Stimulated activated CD4-positive, alpha-beta T cell treated with anti-CD3 and anti-CD28 coated beads, Interleukin-1b, Interleukin-23, amount 100 ng/mL, for 1 hour (primary cell): ENCODE measurements at regions not wholly inside any gene's neighbourhood (a gene's known extent, or its start where the extent isn't known, plus 50 kb on each side); places are given as distances from the start of the nearest gene placed in this dataset.
"Not testable (repeated sequence)": the region's sequence is repeated elsewhere in the genome, so short reads cannot be mapped to it uniquely, and the experiment has no call there.

ENCODE experiments used
- DNase-seq, 2 donors: peaks; one replicate each; pipeline ENCODE4 v3.0.0-alpha.2; 2020; ENCODE audit warnings: low read depth in 2 of 2

DNA sequence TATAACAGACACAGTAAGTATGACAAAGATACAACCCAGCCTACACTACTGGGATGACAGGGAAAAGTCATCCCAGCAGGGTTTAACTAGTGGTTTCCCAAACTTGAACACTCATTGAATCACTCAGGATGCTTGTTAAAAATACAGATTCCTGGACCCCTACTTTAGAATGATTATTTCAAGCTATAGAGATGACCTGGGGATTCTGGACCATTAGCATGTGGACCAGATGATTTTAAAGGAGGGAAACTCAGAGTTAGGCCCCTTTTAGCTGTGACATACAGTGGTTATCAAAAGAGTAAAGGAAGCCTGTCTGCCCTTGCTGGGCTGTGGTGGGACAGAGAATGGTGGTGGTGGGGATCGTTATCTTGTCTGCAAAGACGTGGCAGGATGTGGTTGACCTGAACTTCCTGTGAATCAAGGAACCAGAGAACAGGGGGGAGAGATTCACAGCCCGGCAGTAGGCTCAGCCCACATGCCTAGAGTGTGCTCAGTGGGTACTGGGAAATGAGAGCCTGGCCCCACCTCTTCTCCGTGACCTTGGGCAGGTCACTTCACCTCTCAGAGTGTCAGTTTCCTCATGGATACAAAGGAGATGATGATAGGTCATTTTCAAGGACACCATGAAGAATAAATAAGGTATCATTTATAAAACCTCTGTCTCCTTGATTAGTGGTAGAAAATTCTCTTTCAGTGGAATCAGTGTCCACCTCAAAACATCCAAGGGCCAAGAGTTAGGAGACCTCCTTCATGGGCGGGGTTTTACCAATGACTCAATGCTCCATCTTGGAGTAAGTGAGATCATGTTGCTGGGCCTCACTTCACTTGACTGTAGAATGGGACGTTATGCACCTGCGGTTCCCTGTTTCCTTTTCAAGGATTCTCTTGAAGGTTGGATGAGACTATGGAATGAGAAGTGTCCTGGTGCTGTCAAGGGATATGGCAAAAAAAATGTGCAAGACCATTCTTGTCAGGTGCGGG is 306.5 kb downstream of the RPLP1 start:
- peak; percentile 55 to 71 for DNase-seq

GRCh38 chr15:69760258-69760845 is 307.7 kb downstream of the RPLP1 start:
- no peak for DNase-seq

DNA sequence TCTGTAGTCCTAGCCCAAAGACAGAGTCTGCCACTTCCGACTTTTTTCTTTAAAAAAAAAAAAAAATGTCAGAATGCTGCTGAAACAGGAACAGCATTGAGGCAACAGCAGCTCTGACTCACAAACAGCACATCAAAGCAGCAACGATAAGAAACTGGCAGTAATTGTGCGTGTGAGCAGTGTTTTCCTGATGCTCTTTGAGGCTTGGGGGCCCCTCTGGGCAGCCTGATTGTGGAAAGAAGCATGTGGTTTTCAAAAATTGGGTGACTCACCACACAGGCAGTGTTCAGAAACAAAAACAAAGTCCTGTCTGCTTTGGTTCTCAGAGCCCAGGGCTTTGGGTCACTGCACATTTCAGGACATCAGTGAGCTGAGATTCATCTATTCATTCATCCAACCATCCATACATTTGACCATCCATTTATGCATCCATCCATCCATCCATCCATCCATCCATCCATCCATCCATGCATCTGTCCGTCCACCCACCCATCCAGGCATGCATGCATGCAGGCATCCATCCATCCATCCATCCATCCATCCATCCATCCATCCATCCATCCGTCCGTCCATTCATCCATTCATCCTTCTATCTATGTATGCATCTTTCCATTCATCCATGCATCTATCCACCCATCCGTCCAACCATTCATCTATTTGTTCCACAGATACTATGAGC is 308.4 kb downstream of the RPLP1 start:
- DNase-seq, result peak; percentile 39 to 71

GRCh38 chr15:69762373-69763148 is 309.9 kb downstream of the RPLP1 start:
- DNase-seq, result no peak

GRCh38 chr15:69763831-69764230 is 311.2 kb downstream of the RPLP1 start:
- no peak for DNase-seq

DNA sequence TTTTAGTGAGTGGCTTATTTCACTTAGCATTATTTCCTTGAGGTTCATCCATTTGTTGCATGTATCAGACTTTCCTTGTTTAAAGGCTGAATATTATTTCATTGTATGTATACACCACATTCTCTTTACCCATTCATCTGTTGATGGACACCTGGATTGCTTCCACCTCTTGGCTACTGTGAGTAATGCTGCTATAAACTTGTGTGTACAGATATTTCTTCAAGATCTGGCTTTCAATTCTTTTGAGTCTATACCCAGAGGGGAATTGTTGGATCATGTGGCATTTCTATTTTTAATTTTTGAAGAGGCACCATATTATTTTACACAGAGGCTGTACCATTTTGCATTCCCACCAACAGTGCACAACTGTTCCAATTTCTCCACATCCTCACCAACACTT is 313.5 kb downstream of the RPLP1 start:
- DNase-seq, result no peak

DNA sequence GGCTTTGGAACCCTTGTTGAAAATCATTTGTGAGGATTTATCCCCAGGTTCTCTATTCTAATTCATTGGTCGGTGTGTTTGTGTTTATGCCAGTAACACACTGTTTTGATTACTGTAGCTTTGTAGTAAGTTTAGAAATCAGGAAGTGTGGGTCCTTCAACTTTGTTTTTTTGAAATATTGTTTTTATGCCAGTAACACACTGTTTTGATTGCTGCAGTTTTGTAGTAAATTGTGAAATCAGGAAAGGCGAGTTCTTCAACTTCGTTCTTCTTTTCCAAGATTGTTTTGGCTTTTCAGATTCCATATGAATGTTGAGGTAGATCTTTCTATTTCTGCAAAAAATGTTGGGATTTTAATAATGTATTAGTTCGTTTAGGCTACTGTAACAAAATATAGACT is 314.6 kb downstream of the RPLP1 start:
- no peak for DNase-seq

DNA sequence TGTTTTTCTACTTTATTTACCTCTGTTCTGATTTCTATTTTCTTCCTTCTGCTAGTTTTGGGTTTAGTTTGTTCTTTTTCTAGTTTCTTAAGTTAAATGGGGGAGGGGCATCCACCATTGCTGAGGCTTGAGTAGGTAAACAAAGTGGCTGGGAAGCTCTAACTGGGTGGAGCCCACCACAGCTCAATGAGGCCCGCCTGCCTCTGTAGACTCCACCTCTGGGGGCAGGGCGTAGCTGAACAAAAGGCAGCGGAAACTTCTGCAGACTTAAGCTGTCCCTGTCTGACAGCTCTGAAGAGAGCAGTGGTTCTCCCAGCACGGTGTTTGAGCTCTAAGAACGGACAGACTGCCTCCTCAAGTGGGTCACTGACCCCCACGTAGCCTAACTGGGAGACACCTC is 316.7 kb downstream of the RPLP1 start:
- DNase-seq, result not testable (repeated sequence)

DNA sequence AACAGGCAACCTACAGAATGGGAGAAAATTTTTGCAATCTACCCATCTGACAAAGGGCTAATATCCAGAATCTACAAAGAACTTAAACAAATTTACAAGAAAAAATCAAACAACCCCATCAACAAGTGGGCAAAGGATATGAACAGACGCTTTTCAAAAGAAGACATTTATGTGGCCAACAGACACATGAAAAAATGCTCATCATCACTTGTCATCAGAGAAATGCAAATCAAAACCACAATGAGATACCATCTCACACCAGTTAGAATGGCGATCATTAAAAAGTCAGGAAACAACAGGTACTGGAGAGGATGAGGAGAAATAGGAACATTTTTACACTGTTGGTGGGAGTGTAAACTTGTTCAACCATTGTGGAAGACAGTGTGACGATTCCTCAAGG is 321.6 kb downstream of the RPLP1 start:
- DNase-seq, result not testable (repeated sequence)

- not testable (repeated sequence) for DNase-seq
These were observed 322.1 kb downstream of the RPLP1 start for GRCh38 chr15:69774711-69775110.

GRCh38 chr15:69777356-69777755 is 320.4 kb downstream of the TLE3 start:
- no peak for DNase-seq

DNA sequence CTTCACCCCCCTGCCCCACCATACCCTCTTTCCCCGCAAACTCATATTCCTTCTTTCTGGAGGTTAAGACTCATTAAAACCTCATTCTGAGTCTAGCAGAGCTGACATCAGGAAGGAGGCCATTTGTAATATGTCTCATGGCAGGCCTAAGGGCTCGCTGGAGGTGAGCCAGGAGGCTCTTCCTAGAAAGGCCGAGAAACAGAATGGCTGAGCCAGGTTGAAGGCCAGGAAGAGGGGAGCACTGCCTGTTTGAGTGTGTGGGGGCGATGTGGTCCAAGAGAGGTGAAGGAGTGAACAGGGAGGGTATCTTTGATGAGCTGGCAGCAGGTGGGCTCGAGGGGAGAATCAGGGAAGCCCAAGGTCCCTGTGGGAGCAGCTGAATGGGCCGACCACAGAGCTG is 317.3 kb downstream of the TLE3 start:
- DNase-seq, result no peak

DNA sequence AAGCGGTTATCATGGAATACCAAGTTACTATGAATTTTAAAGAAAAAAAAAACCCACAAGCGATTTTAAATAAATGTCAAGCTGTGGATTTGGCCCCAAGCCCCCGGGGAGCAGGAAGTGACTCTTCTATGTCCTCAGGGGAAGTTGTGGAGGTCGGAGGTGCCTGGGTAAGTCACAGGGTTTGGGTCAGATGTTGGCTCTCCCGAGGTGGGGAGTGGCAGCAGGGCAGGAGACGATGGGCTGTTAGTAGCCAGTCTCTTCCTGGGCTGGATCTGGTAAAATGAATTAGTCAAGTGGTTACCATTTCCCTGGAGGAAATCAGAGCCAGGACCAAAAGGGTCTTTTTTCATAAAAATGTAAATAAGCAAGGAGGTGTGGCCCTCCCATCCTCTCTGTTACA is 316.7 kb downstream of the TLE3 start:
- no peak for DNase-seq

DNA sequence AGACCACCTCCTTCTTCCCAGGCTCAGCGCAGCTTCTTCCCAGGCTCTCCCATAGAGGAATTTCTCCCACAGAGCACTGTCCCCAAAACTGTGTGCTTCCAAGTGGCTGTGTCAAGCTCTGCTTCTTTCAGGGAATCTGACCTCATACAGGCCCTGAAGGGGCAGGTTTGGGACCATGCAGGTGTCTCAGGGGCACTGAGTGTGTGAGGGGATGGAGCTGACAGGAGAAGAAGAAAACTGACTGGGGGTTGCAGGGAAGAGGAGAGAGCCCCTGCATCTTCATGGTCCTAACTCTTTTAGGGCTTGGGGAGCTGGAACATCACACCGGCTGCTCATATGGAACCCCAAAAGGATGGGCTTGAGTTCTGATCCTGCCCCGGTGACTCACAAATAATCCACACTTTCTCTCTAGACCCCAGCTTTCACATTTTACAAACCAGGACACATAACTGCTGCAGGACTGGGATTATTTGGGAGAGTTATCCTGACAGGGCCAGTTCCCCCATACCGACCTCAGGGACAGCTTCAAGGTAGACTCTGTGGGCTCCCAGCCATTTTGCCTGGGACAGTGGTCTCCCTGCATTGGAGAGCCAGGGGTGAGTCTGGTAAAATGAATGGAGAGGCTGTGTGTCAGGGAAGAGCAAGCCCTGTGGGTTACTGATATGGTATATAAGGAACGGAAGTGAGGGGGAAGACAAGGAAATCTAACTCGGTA is 316.1 kb downstream of the TLE3 start:
- no peak for DNase-seq

- DNase-seq, result no peak
These were observed 315.5 kb downstream of the TLE3 start for GRCh38 chr15:69782139-69782658.

- DNase-seq, result no peak
These were observed 314.9 kb downstream of the TLE3 start for GRCh38 chr15:69782809-69783208.

DNA sequence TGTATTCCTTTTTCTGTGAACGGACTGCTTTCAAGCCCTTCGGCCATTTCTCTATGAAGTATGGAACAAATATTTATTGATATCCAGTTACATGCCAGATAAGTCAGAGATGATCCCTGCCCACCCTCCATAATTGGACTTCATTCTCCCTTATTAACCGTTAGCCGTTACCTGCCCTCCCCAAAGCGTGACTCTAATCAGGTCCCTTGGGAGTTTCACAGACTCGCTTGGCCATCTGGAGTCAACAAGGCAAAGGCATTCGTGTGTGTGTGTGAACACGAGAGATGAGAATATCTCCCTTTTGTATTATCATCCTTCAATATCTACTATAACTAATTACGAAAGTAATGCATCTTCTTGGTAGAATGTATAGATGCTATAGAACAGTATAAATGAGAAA is 314.5 kb downstream of the TLE3 start:
- DNase-seq, result no peak

DNA sequence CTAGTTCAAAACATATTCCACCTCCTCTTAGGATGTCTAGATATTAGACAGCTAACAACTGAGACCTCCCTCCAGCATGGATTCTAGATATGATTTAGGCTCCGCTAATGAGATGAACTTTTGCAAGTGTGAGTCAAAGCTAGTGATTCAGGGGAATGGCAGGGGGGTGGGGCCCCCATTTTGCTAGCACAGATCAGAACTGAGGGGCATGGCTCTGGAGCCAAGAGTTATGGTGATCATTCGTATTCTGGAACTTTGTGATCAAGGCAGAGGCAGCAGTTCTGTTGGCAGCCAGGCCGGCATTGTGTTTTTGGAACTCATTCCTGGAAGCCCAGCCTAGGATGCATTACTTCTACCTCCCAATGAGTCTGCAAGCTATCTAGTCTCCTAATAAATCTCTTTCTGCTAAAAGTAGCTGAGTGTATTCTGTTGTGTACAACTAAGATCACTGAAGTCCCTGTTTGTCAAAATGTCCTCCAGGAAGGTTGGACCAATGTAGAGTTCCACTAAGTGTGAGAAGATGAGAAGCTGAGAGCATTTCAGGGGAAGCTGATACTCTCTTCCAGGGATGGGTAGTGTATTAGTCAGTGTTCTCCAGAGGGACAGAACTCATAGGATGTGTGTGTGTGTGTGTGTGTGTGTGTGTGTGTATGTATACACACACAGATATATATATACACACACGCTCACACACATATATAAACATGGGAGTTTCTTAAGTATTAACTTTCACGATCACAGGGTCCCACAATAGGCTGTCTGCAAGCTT is 312.7 kb downstream of the TLE3 start:
- DNase-seq, result no peak

DNA sequence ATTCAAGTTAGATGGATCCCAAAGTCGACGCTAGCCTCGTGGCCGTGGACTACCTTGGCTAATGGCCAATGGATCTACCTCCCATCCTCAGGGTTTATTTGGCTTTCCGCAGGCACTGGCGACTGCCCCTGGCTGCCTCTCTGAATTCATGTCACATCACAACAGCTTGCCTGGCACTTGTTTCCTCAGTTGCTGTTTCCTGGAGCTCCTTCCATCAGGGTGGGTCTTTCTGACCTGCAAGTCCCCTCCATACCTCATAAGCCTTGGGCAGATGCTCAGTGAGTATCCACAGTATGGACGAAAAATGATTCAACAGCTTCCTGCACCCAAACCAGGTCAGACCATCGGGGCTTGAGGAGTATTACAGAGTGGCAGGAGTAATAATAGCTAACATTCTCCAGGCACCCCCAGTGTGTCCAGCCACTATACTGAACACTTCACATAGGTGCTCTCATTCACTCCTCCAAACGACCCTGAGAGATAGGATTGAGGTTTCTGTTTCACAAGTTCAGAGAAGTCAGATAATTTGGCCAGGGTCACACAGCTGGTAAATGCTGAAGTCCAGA is 311.5 kb downstream of the TLE3 start:
- DNase-seq, result no peak

- no peak for DNase-seq
These were observed 309.9 kb downstream of the TLE3 start for GRCh38 chr15:69787791-69788190.
